ENCODE measurements at regions not wholly inside any gene's neighbourhood (a gene's known extent, or its start where the extent isn't known, plus 50 kb on each side); places are given as distances from the start of the nearest gene placed in this dataset.

- TF ChIP-seq CTCF (IDR thresholded peaks at IDR 0.05) (no peak), POLR2A (IDR thresholded peaks at IDR 0.05) (no peak)
Measured at GRCh38 chr7:68535266-68535665, 1063.0 kb upstream of the AUTS2 start.
